MM.1S (cell line): ENCODE measurements at regions not wholly inside any gene's neighbourhood (a gene's known extent, or its start where the extent isn't known, plus 50 kb on each side); places are given as distances from the start of the nearest gene placed in this dataset.

Experiments
- CTCF ChIP-seq: fragments of 300-600 bp; sonication (generic); IDR thresholded peaks from 2 replicates; pipeline ENCODE4 v1.5.1; 2016; ENCODE audit warnings: antibody characterized with exemption, low read length, mixed read lengths
- EZH2 ChIP-seq: fragments of 300-600 bp; sonication (generic); optimal IDR thresholded peaks from 2 replicates; pipeline ENCODE3; 2017; ENCODE audit warnings: low read depth, mild to moderate bottlenecking, antibody characterized with exemption, low read length, mixed read lengths

GRCh38 chr6:105515054-105515453 is 112.2 kb upstream of the PREP start:
- TF ChIP-seq EZH2 (no peak), CTCF (no peak)
